OCI-LY3 (cell line): ENCODE measurements at regions not wholly inside any gene's neighbourhood (a gene's known extent, or its start where the extent isn't known, plus 50 kb on each side); places are given as distances from the start of the nearest gene placed in this dataset.

Experiments
- EZH2phosphoT487 ChIP-seq: fragments of 200-600 bp; shearing (Covaris generic); IDR thresholded peaks from 2 replicates; pipeline ENCODE4 v1.6.1; 2018; ENCODE audit warnings: antibody characterized with exemption, mixed run types, low read depth
- TF ChIP-seq, protein P1 (sequence below): fragments of 200-600, 300-600 bp; sonication (generic); IDR thresholded peaks from 2 replicates; pipeline ENCODE4 v1.5.1; 2014; ENCODE audit warnings: antibody characterized with exemption, low read length, low read depth

DNA sequence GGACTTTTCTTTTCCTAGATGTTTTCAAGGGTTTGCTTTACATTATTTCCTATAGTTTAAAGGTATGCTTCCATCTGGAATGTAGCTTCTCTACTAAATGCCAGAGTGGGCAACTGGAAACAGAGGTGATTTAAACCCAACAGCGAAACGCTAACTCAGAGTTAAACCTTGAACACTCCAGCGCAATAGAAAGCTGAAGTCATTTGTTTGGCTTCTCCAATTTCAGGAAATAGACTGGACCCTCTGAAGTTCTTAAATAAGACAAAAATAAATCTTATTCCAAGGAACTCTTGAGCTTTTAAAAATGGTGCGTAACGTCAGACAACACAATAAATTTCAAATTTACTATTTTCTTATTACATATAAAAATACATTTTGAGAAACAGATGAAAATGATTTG is 1560.0 kb upstream of the TENM3 start:
- TF ChIP-seq, protein P1, sequence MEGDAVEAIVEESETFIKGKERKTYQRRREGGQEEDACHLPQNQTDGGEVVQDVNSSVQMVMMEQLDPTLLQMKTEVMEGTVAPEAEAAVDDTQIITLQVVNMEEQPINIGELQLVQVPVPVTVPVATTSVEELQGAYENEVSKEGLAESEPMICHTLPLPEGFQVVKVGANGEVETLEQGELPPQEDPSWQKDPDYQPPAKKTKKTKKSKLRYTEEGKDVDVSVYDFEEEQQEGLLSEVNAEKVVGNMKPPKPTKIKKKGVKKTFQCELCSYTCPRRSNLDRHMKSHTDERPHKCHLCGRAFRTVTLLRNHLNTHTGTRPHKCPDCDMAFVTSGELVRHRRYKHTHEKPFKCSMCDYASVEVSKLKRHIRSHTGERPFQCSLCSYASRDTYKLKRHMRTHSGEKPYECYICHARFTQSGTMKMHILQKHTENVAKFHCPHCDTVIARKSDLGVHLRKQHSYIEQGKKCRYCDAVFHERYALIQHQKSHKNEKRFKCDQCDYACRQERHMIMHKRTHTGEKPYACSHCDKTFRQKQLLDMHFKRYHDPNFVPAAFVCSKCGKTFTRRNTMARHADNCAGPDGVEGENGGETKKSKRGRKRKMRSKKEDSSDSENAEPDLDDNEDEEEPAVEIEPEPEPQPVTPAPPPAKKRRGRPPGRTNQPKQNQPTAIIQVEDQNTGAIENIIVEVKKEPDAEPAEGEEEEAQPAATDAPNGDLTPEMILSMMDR: no peak
- TF ChIP-seq EZH2phosphoT487: no peak
